ENCODE measurements at regions not wholly inside any gene's neighbourhood (a gene's known extent, or its start where the extent isn't known, plus 50 kb on each side); places are given as distances from the start of the nearest gene placed in this dataset.

- no peak for DNase-seq
These were observed 63.8 kb upstream of the LMO3 start for GRCh38 chr12:16669756-16670155.

- no peak for DNase-seq
These were observed 62.2 kb upstream of the LMO3 start for GRCh38 chr12:16668198-16668597.

DNA sequence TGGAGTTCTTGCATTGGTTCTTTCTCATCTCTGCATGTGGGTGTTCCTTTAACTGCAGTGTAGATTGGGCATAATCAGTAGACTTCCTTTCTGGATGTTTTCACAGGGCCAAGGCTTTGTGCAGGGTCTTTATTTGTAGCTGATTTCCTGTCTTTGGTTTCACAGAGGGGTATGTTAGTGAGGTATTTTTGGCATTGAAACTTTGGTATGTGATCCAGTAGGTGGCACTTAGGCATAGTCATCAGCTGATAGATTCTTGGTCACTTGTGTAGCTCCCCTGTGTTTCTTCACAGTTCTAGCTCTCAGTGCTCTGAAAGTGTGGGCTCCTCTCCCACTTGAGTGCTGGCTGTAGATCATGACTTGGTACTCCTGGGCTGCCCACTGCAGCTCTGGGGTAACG lies 52.7 kb upstream of the LMO3 start:
- DNase-seq: no peak
